CD4-positive, alpha-beta T cell treated with Interleukin-15 for 1 hour (primary cell): ENCODE measurements at regions not wholly inside any gene's neighbourhood (a gene's known extent, or its start where the extent isn't known, plus 50 kb on each side); places are given as distances from the start of the nearest gene placed in this dataset.
"Not testable (repeated sequence)": the region's sequence is repeated elsewhere in the genome, so short reads cannot be mapped to it uniquely, and the experiment has no call there.

Experiments
- DNase-seq: peaks from one replicate; pipeline ENCODE4 v3.0.0-alpha.2; 2020

DNA sequence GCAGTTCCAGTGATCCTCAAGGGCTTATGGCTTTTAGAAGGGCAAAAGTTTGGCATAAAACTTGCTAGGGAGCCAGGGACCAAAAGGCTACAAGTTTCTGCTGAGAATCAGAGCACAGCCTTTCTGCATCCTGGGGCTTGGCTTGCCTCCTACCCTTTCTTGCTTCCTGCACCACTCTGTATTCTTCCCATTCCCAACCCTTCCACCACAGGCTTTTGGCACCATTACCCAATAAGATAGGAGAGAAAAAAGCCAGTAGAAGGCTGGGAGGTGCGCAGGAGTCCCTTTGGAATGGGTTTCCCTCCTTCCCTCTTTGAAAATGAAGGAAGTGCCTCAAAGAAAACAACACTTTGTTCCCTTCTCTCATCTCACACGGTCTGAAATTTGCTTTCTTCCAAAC, 268.6 kb downstream of the PDCD6IP start:
- no peak for DNase-seq

GRCh38 chr3:34067536-34068051, 269.2 kb downstream of the PDCD6IP start:
- no peak for DNase-seq

DNA sequence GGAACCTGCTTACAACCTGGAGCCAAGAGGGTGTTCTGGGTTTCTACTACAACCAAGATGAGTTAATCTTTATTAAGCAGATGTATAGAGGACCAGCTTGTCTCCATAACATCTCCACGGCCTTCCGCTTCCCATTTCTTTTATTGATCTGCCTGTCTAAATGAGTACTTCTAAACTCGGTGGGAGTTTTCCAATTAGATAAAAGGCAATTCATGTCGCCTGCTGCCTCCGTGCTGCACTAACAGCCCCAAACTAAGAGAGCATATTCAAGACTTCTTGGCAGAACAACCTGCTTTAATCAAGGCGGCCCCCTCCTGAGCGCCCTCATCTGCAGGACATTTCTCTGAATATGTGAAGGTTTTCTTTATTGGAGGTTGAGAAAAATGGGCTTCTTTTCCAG, 270.1 kb downstream of the PDCD6IP start:
- DNase-seq, result no peak

- DNase-seq, result no peak
Measured at GRCh38 chr3:34070831-34071585, 272.6 kb downstream of the PDCD6IP start.

DNA sequence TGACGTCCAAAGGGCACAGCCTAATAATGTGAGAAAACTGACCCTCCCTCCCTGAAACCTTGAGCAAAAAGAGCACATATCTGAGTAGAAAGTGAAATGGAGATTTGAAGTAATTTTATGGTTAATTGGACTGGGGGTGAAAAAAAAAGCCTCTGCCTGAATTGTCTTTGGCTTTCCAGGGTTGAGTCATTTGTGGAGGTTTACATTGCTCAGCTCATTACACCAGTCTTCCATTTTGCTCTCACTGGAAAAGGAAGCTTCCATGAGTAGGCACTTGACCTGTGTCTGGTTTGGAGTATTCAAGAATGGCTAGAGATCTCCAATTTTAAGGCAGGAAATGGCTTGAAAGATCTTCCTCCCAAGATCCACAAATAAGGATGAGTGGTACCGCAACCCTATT, 273.9 kb downstream of the PDCD6IP start:
- DNase-seq, result no peak

GRCh38 chr3:34073111-34073510, 274.7 kb downstream of the PDCD6IP start:
- DNase-seq, result no peak

DNA sequence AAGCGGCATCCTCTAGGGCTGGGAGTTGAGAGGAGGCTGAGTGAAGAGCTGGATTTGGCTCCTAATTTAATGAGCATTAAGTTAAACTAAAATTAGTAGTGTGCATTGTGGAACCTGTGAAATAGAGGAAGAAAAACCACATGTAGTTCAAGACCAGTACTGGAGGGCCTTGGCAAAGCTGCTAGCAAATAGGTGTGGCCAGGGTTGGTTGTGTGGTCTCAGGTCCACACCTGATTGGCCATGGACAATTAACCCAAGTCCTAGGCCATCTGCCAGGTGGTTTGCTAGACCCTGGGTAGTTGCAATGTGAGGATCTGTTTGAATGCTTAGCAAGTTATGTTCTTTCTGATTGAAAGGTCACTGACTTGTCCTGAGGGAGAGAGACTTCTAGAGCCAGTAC, 275.5 kb downstream of the PDCD6IP start:
- DNase-seq, result no peak

GRCh38 chr3:34075975-34076374, 277.5 kb downstream of the PDCD6IP start:
- no peak for DNase-seq

DNA sequence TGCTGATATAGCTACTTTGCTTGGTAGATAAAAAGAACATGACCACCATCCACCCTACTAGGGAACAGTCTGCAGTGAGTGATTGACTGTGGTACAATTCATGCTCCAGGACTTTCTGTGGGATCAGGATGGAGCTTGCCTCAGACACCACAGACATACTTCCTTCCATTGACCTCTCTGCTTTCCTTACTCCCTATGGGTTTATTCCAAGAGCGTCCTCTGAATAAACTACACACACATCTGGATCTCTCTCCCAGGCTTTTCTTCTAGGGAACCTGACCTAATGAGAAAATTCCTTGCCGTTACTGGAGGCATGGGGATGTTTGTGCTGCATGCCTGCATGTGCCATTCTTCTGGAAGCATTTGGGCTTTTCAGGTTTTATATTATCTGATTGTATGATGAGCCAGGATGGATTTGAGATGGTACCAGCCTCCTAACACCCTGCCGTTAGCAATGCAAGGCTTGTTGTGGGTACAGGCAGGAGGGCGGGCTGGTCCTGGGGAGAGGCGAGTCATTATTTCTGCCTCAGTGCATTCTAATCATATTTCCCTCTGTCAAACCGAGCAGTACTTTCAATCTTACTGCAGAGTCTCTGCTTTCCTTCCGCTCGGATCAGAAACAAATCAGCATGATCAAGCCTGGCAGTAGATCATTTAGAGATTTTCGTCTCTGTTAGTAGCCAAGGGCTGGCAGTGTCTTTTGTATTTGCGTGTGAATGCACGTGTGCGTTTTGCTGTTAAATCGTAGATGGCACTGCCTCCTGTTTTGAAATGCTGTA, 279.2 kb downstream of the PDCD6IP start:
- DNase-seq, result no peak

GRCh38 chr3:34078418-34078817, 280.0 kb downstream of the PDCD6IP start:
- DNase-seq, result no peak

DNA sequence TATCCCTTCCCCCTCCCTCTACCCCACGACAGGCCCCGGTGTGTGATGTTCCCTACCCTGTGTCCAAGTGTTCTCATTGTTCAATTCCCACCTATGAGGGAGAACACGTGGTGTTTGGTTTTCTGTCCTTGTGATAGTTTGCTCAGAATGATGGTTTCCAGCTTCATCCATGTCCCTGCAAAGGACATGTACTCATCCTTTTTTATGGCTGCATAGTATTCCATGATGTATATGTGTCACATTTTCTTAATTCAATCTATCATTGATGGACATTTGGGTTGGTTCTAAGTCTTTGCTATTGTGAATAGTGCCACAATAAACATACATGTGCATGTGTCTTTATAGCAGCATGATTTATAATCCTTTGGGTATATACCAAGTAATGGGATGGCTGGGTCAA, 281.4 kb downstream of the PDCD6IP start:
- DNase-seq, result not testable (repeated sequence)

- DNase-seq, result not testable (repeated sequence)
Measured at GRCh38 chr3:34090379-34090778, 291.9 kb downstream of the PDCD6IP start.

- DNase-seq, result no peak
Measured at GRCh38 chr3:34090876-34091275, 292.4 kb downstream of the PDCD6IP start.

DNA sequence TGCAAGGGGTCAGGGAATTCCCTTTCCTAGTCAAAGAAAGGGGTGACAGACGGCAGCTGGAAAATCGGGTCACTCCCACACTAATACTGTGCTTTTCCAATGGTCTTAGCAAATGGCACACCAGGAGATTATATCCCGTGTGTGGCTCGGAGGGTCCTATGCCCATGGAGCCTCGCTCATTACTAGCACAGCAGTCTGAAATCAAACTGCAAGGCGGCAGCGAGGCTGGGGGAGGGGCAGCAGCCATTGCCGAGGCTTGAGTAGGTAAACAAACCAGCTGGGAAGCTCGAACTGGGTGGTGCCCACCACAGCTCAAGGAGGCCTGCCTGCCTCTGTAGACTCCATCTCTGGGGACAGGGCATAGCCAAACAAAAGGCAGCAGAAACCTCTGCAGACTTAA, 295.9 kb downstream of the PDCD6IP start:
- DNase-seq, result not testable (repeated sequence)

DNA sequence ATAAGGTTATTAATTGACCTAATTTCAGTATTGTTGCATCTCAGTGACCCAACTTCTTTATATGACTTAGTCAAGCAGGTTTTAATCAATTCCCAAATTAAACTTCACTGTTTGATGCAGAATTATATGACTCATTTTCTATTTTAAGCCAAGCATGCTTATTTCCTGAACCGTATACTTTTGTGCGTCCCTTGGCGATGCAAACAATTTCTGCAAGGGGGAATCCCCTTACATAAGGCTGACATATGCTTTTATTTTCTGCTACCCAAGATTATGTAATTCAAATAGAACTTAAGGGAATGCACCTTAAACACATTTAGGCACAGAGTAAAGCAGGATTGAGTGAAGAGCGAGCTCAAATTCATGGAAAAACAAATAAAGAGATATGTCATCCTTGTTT, 303.9 kb downstream of the PDCD6IP start:
- no peak for DNase-seq

DNA sequence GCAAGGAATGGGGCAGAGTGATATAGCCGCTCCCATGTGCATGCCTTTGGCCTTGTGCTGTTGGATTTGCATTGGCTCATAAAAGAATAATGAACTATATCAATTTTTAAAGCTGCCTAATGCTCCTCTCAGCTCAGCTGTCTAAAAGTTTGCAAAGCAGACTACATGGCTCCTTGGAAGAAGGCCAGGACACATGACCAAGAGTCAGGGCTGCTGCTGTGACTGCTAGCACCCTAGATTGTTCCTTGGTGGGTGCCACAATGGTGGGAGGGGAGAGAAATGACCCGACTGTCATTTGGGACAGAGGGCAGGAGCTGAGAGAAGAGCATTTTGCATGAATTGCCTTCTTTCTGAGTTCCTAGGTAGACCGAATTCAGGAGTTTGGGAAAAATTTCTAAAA, 307.9 kb downstream of the PDCD6IP start:
- no peak for DNase-seq

DNA sequence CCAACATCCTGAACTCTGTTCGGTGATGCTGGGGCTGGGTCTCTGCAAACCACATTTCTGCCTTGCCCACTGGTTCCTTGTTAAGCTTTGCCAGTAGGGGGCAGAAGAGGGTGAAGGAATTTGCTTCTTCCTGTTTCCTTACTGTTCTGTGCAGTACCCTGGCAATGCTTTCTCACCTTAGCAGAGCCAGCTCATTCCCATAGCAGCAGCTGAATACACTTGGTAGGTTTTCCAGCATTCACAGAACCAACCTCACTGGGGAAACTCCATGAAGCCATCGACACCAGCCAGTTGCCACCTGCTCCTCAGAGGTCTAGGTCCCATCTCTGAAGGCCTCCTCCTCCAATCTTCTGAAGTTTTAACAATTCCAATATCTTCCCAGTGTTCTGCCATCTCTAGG, 308.4 kb downstream of the PDCD6IP start:
- no peak for DNase-seq

GRCh38 chr3:34107669-34108068, 309.2 kb downstream of the PDCD6IP start:
- no peak for DNase-seq

GRCh38 chr3:34109021-34109420, 310.6 kb downstream of the PDCD6IP start:
- no peak for DNase-seq

DNA sequence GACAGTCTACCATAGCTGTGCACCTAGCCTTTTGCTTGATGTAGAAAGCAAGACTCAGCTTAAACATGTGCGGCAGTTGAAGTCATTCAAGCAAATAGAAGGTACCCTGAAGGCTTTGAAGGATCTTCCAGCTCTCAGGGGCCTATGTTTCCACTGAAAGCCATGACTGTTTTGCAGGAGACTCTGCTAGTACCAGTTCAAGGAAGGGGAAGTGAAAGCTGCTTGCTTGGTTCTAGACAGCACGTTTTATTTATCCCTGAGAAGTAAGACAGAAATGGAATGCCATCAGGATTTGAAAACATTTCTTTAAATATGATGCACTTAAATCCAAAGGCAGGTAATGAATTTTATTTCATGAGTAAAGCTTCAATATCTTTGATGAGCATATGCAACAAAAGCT, 311.4 kb downstream of the PDCD6IP start:
- no peak for DNase-seq

GRCh38 chr3:34111361-34111760, 312.9 kb downstream of the PDCD6IP start:
- DNase-seq, result no peak

GRCh38 chr3:34112261-34112660, 313.8 kb downstream of the PDCD6IP start:
- DNase-seq, result not testable (repeated sequence)

- no peak for DNase-seq
Measured at GRCh38 chr3:34131091-34131490, 332.7 kb downstream of the PDCD6IP start.

- no peak for DNase-seq
Measured at GRCh38 chr3:34132069-34132692, 333.8 kb downstream of the PDCD6IP start.
